ENCODE measurements at regions not wholly inside any gene's neighbourhood (a gene's known extent, or its start where the extent isn't known, plus 50 kb on each side); places are given as distances from the start of the nearest gene placed in this dataset.
"Not testable (repeated sequence)": the region's sequence is repeated elsewhere in the genome, so short reads cannot be mapped to it uniquely, and the experiment has no call there.

DNA sequence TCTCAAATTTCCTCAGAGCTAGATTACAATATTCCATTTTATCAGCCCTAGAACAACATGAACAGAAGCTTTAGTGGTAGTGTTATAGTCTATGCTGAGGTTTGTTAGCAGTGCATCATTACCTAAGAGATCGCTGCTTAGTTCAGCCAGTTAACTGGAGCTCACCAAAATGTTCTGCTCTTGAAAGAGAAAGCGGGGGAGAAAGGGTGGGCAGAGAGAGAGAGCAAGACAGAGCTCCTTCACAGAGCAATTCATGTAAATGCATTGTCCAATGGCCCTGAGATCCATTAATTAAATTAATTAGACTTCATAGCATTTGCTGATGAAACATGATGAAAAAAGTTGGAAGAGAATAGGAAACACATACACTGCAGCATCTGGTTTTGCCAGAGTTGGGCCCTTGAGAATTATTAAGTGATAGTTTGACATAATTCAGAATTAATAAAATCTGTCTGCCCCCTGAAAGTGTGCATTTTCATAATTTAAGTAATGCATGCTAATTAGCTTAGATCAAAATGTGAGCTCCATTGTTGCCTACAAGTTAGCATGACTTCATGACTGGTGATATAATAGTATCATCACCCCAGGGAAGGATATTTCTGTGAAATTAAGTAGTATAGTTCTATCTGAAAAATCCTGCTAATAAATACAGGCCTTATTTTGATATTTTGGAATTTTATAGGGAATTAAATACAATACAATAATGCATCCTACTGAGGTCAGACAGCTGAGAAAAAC is 86.9 kb upstream of the LYSMD4 start:
- DNase-seq = no peak

DNA sequence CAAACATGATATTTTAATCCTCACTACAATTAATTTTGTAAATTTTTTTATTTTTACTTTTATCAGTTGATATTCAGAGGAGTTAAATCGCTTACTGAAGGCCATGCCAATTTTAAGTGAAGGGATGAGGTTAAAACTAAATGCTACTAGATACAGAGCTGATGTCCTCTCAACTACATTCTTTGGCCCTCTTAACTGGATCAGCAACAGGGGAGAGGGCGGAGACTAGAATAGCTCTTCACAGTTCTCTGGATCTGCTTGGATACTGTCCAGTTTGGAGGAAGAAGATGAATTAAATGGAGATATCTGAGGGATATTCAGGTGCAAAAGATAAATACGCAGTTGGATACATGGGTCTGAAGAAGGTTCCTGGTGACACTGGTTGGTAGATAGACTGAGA is 85.6 kb upstream of the LYSMD4 start:
- DNase-seq = no peak

DNA sequence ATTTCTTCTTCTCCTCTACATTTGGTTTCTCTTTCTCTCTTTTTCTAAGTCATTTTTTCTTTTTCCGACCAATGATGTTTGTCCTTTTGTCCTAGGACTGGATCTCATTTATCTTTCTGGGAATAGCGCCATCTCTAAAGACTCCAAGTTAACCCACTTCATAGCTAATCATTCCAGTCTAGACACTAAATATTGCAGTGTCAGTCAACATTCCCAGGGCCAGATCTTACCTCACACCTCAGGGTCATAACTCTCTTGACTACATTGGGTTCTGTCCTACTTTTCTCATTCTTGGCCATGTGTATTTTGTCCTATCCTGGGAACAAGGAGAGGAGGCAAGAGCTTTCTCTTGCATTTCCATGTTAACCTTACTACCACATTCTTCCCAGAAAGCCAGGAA is 83.6 kb upstream of the LYSMD4 start:
- not testable (repeated sequence) for DNase-seq

DNA sequence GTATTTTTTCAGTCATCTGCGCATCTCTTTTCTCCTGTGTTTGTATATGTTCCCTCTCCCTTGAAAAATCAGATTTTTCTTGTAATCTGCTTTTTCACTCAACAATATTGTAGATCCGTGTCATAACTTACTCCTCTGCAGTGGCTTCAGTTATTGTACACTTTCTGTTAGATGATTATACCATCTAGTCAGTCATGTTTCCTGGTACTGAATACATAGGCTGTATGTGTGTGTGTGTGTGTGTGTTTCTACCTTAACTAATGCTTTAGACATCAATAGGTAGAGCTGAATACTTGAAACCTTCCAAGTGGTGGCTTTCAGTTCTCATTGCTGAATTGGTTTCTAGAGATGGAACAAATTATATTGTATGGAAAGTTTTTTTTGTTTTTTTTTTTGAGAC is 77.4 kb upstream of the LYSMD4 start:
- DNase-seq = not testable (repeated sequence)

DNA sequence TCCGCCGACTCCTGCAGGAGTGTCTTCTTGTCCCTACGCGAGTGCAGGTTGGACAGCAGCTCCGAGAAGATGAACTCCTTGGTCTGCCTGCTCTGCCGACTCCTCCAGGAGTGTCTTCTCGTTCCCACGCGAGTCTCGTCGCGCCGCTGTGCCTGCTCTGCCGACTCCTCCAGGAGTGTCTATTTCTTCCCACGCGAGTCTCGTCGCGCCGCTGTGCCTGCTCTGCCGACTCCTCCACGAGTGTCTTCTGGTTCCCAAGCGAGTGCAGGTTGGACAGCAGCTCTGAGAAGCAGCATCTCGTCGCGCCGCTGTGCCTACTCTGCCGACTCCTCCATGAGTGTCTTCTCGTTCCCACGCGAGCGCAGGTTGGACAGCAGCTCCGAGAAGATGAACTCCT is 66.6 kb upstream of the LYSMD4 start:
- not testable (repeated sequence) for DNase-seq

DNA sequence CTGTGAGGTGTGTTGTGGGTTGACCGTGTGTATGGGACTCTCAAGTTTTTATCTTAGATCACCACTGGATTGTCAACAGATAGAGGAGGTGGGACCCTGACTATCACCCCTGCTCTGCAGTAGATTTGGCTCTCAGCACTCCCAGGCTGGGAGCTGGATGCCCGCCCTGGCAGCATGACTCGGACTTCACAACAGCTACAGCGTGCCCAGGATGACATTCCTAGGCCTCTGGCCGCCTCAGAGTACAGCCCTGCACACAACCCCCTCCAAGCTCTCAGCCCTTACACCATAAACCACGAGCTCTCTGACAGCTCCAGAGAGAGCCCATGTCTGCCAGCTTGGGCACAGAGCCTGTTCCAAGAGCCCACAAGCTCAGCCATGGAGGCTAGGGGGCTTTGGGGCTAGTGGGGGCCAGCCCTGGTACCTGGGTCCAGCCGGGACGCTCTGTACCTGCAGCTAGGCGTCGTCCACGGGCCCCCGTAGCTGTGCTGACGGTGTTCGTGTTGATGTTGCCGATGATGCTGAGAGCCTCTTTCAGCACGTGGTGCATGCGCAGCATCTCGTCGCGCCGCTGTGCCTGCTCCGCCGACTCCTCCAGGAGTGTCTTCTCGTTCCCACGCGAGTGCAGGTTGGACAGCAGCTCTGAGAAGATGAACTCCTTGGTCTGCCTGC is 66.1 kb upstream of the LYSMD4 start:
- not testable (repeated sequence) for DNase-seq

DNA sequence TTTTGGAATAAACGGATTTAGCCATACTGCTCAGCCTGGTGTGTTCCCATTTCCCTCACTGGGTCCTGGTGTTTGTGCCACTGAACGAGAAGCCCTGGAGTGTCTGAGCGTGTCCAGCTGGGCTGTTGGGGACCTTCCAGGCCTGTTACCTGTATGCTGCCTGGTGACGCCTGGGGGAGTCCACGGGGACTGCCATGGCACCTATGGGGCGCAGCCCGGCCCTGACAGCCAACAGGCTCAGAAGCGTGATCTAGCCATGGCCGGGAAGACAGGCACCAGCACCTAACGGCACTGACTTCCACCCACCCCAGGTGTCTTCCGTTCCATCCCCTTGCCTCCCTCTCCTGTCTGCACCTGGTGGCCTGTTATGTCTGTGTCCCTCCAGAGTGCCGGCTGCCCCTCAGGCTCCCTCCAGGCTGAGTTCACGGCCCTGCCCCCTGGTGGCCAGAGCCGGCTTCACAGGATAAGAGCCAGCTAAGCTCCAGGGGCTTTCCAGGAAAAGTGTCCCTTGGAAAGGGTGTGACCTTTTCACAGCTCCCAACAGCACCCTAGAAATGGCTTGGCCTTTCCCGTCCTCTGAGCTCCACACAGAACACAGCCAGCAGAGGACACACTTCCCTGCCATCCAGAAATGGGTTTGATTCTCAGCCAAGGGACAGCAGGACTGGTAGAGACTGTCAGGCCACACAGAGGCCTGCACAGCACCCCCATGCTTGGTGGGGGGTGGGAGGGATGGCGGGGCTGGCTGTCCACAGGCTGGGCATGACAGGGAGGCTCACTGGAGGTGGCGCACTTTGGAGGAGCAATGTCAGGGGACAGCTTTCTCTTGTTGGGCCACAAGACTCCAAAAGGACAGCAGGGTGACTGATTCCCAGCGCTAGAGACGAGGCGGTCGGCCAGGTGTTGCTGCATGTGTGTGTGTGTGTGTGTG is 64.0 kb upstream of the LYSMD4 start:
- not testable (repeated sequence) for DNase-seq

DNA sequence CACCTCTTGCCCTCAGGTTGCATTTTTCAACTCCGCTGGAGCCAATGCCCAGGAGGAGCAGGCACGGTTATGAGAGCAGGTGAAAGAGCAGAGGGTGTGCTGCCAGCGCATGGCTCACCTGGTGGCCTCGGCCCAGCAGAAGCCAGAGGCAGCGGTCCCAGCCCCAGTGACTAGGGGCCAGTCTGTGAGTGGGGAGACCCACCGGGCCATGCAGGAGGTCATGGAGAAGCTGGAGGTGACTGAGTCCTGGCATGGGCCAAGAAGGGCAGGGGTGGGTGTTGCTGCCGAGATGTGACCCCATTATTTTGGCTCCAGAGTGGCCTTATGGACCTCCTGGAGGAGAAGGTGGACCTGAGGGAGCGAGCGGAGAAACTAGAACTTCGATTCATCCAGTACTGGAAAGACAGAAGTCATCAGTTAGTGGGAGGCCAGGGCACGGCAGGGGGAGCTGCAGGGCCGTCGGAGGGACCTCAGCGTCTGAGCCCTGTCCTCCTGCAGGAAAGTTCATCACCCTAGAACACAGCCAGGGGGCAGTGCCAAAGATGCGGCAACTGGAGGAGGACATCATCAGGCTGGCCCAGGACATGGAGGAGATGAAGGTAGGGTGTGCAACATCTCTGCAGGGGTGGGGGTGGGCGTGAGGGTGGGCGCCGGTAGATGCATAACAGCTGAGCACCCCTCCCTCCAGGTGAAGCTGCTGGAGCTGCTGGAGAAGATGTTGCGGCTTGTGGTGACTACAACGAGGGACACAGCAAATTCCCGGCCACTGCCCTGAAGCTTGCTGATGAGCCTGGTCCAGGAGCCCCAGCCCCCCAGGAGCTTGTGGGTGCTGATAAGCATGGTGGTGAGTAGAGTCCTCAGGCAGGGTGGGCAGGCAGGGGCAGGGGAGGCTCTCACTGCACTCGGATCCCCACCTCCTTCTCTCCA is 58.9 kb upstream of the LYSMD4 start:
- not testable (repeated sequence) for DNase-seq

DNA sequence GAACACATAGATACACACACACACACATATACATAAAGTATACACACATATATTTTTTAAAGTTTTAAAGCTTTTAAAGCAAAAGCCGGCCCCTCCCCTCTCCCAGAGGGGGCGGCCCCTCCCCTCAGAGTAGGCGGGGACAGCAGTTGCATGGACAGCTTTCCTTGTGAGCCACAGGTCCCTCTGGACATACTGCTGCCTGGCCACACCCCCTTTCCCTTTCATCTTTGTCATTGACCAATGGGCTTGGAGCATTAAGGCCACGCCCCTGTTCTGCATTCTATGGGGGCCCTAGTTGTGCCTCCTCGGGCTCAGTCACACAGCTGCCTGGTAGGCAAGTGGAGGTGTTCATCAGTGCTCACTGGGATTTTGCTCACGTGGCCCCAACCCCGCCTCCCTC is 57.5 kb upstream of the LYSMD4 start:
- not testable (repeated sequence) for DNase-seq

DNA sequence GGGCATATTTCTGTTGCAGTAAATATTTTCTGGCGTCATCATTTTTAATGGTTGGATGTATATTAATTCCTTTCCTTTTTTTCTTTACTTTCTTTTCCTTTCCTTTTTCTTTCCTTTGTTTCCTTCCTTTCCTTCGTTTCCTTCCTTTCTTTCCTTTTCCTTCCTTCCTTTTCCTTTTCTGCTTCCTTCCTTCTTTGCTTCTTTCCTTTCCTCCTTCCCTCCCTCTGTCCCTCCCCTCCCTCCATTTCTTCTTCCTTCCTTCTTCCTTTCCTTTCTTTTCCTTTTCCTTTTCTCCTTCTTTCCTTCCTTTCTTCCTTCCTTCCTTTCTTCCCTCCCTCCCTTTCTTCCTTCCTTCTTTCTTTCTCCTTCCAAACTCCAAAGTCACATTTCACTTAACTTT is 54.9 kb upstream of the LYSMD4 start:
- DNase-seq = no peak

DNA sequence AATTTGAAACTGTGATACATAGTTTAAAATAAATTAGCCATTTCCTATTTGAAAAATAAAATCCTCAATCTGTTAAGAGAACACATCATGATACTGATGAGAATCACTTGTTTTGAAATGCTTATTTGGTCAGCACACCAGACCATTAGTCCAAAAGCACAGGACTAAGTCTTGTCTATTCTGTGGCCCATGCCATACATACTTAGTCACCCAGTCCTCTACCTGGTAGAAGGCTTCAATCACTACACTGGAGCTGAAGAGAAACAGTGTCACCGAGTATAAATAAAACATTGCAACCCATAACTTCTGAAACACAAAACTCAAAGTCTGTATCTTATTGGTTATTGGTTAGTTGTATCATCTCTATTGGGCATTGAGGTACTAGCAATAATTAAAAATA is 51.6 kb upstream of the LYSMD4 start:
- not testable (repeated sequence) for DNase-seq

DNA sequence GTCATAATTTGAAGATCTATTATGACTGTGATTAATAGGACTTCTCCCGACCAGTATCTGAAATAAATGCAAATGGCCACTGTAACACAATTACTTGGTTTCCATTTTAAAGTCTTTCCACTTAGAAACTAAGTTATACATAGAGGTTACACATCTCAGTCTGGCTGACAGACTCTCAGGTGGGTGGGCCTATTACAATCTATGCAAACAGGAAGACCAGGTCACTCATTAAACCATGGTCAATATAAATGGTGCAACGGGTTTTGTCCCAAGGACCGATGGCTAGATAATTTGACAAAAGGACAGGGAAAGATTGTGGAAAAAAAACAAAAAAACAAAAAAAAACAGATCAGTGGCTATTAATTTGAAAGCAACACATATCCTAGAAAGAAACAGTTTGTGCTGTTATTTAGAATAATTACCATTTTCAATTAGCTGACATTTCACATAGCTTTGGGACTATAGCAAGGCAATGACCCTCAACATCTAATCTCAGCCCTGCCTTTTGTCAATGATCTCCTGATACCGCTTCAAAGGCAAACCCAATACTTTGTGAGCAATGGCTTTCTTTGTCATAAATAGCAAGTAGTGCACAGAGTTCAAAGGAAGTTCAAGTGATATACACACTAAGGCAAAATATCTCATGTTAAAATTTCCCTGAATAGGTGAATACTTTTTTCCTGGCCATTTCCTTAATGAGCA is 50.8 kb upstream of the LYSMD4 start:
- DNase-seq = not testable (repeated sequence)

All from stimulated activated CD4-positive, alpha-beta T cell treated with anti-CD3 and anti-CD28 coated beads, Interleukin-15, amount 100 ng/mL, for 24 hours (primary cell).